ENCODE measurements at regions not wholly inside any gene's neighbourhood (a gene's known extent, or its start where the extent isn't known, plus 50 kb on each side); places are given as distances from the start of the nearest gene placed in this dataset.
A peak's percentile ranks its signal among the peaks of the same experiment; 100 is the strongest.

- Histone ChIP-seq H3K9ac (ENCODE audit: low read depth in 1 of 3, low read length in 3 of 3) (peak overlapping the region in 1 of 3 donors; percentile 17), H3K4me1 (ENCODE audit: control insufficient read depth in 3 of 3, insufficient read depth in 3 of 3, low read length in 3 of 3) (peaks cover 15 to 22% (median 17%) of the 10 kb centered on the region in 3 donors), H3K36me3 (ENCODE audit: control insufficient read depth in 3 of 3, insufficient read depth in 3 of 3, low read length in 3 of 3) (no peaks in the 10 kb centered on the region), H3K4me3 (ENCODE audit: low read length in 3 of 3) (peak overlapping the region; percentile 3 to 35 (median 19)), H3K9me3 (ENCODE audit: control insufficient read depth in 3 of 3, low read length in 3 of 3) (no peaks in the 10 kb centered on the region), H3K27me3 (ENCODE audit: control insufficient read depth in 3 of 3, insufficient read depth in 3 of 3, low read length in 3 of 3) (no peaks in the 10 kb centered on the region), H3K27ac (ENCODE audit: low read depth, low read length) (peak overlapping the region; percentile 54)
Observed at GRCh38 chr7:25662841-25663800, 434.8 kb upstream of the NPVF start.

GRCh38 chr7:25663877-25664276, 435.6 kb upstream of the NPVF start:
- no peaks in the 10 kb centered on the region for H3K9me3 ChIP-seq (ENCODE audit: control insufficient read depth in 3 of 3, low read length in 3 of 3)
- H3K9ac ChIP-seq (ENCODE audit: low read depth in 1 of 3, low read length in 3 of 3): no peak overlapping the region
- peaks cover 15 to 22% (median 17%) of the 10 kb centered on the region in 3 donors for H3K4me1 ChIP-seq (ENCODE audit: control insufficient read depth in 3 of 3, insufficient read depth in 3 of 3, low read length in 3 of 3)
- H3K36me3 ChIP-seq (ENCODE audit: control insufficient read depth in 3 of 3, insufficient read depth in 3 of 3, low read length in 3 of 3): no peaks in the 10 kb centered on the region
- no peak overlapping the region for H3K27ac ChIP-seq (ENCODE audit: low read depth, low read length)
- no peaks in the 10 kb centered on the region for H3K27me3 ChIP-seq (ENCODE audit: control insufficient read depth in 3 of 3, insufficient read depth in 3 of 3, low read length in 3 of 3)
- H3K4me3 ChIP-seq (ENCODE audit: low read length in 3 of 3): peak overlapping the region in 1 of 3 donors; percentile 7

- no peak overlapping the region for H3K27ac ChIP-seq (ENCODE audit: low read depth, low read length)
- no peaks in the 10 kb centered on the region for H3K36me3 ChIP-seq (ENCODE audit: control insufficient read depth in 3 of 3, insufficient read depth in 3 of 3, low read length in 3 of 3)
- H3K27me3 ChIP-seq (ENCODE audit: control insufficient read depth in 3 of 3, insufficient read depth in 3 of 3, low read length in 3 of 3): no peaks in the 10 kb centered on the region
- H3K4me3 ChIP-seq (ENCODE audit: low read length in 3 of 3): no peak overlapping the region
- no peaks in the 10 kb centered on the region for H3K9me3 ChIP-seq (ENCODE audit: control insufficient read depth in 3 of 3, low read length in 3 of 3)
- H3K4me1 ChIP-seq (ENCODE audit: control insufficient read depth in 3 of 3, insufficient read depth in 3 of 3, low read length in 3 of 3): peaks cover 15 to 23% (median 17%) of the 10 kb centered on the region in 3 donors
- no peak overlapping the region for H3K9ac ChIP-seq (ENCODE audit: low read depth in 1 of 3, low read length in 3 of 3)
Observed at GRCh38 chr7:25664593-25664992, 436.3 kb upstream of the NPVF start.

- H3K9me3 ChIP-seq (ENCODE audit: control insufficient read depth in 3 of 3, low read length in 3 of 3): no peaks in the 10 kb centered on the region
- H3K4me3 ChIP-seq (ENCODE audit: low read length in 3 of 3): no peak overlapping the region
Observed at GRCh38 chr7:25665374-25665773, 437.1 kb upstream of the NPVF start.

GRCh38 chr7:25665903-25666670, 437.8 kb upstream of the NPVF start:
- no peaks in the 10 kb centered on the region for H3K9me3 ChIP-seq (ENCODE audit: control insufficient read depth in 3 of 3, low read length in 3 of 3)
- peaks cover 23 to 37% (median 32%) of the 10 kb centered on the region in 3 donors for H3K4me1 ChIP-seq (ENCODE audit: control insufficient read depth in 3 of 3, insufficient read depth in 3 of 3, low read length in 3 of 3)
- H3K27ac ChIP-seq (ENCODE audit: low read depth, low read length): no peak overlapping the region
- no peak overlapping the region for H3K4me3 ChIP-seq (ENCODE audit: low read length in 3 of 3)
- no peak overlapping the region for H3K9ac ChIP-seq (ENCODE audit: low read depth in 1 of 3, low read length in 3 of 3)
- H3K27me3 ChIP-seq (ENCODE audit: control insufficient read depth in 3 of 3, insufficient read depth in 3 of 3, low read length in 3 of 3): no peaks in the 10 kb centered on the region
- no peaks in the 10 kb centered on the region for H3K36me3 ChIP-seq (ENCODE audit: control insufficient read depth in 3 of 3, insufficient read depth in 3 of 3, low read length in 3 of 3)

More at GRCh38 chr7:25665374-25665773, 437.1 kb upstream of the NPVF start:
- Histone ChIP-seq H3K27ac (ENCODE audit: low read depth, low read length) (no peak overlapping the region), H3K36me3 (ENCODE audit: control insufficient read depth in 3 of 3, insufficient read depth in 3 of 3, low read length in 3 of 3) (no peaks in the 10 kb centered on the region), H3K4me1 (ENCODE audit: control insufficient read depth in 3 of 3, insufficient read depth in 3 of 3, low read length in 3 of 3) (peaks cover 19 to 30% (median 25%) of the 10 kb centered on the region in 3 donors), H3K27me3 (ENCODE audit: control insufficient read depth in 3 of 3, insufficient read depth in 3 of 3, low read length in 3 of 3) (no peaks in the 10 kb centered on the region), H3K9ac (ENCODE audit: low read depth in 1 of 3, low read length in 3 of 3) (no peak overlapping the region)

- Histone ChIP-seq H3K4me1 (ENCODE audit: control insufficient read depth in 3 of 3, insufficient read depth in 3 of 3, low read length in 3 of 3) (peaks cover 23 to 37% (median 33%) of the 10 kb centered on the region in 3 donors), H3K9me3 (ENCODE audit: control insufficient read depth in 3 of 3, low read length in 3 of 3) (no peaks in the 10 kb centered on the region), H3K27me3 (ENCODE audit: control insufficient read depth in 3 of 3, insufficient read depth in 3 of 3, low read length in 3 of 3) (no peaks in the 10 kb centered on the region), H3K4me3 (ENCODE audit: low read length in 3 of 3) (no peak overlapping the region), H3K9ac (ENCODE audit: low read depth in 1 of 3, low read length in 3 of 3) (no peak overlapping the region), H3K36me3 (ENCODE audit: control insufficient read depth in 3 of 3, insufficient read depth in 3 of 3, low read length in 3 of 3) (no peaks in the 10 kb centered on the region), H3K27ac (ENCODE audit: low read depth, low read length) (no peak overlapping the region)
Observed at GRCh38 chr7:25666671-25667060, 438.4 kb upstream of the NPVF start.

GRCh38 chr7:25669281-25669781, 441.0 kb upstream of the NPVF start:
- no peak overlapping the region for H3K27ac ChIP-seq (ENCODE audit: low read depth, low read length)
- no peaks in the 10 kb centered on the region for H3K27me3 ChIP-seq (ENCODE audit: control insufficient read depth in 3 of 3, insufficient read depth in 3 of 3, low read length in 3 of 3)
- no peak overlapping the region for H3K9ac ChIP-seq (ENCODE audit: low read depth in 1 of 3, low read length in 3 of 3)
- no peaks in the 10 kb centered on the region for H3K36me3 ChIP-seq (ENCODE audit: control insufficient read depth in 3 of 3, insufficient read depth in 3 of 3, low read length in 3 of 3)
- H3K4me1 ChIP-seq (ENCODE audit: control insufficient read depth in 3 of 3, insufficient read depth in 3 of 3, low read length in 3 of 3): peaks cover 12 to 18% (median 16%) of the 10 kb centered on the region in 3 donors
- no peak overlapping the region for H3K4me3 ChIP-seq (ENCODE audit: low read length in 3 of 3)
- no peaks in the 10 kb centered on the region for H3K9me3 ChIP-seq (ENCODE audit: control insufficient read depth in 3 of 3, low read length in 3 of 3)

GRCh38 chr7:25669961-25670841, 441.9 kb upstream of the NPVF start:
- H3K27ac ChIP-seq (ENCODE audit: low read depth, low read length): no peak overlapping the region
- H3K9me3 ChIP-seq (ENCODE audit: control insufficient read depth in 3 of 3, low read length in 3 of 3): no peaks in the 10 kb centered on the region
- peak overlapping the region in 2 of 3 donors; percentile 17 to 47 for H3K4me3 ChIP-seq (ENCODE audit: low read length in 3 of 3)
- H3K36me3 ChIP-seq (ENCODE audit: control insufficient read depth in 3 of 3, insufficient read depth in 3 of 3, low read length in 3 of 3): no peaks in the 10 kb centered on the region
- H3K27me3 ChIP-seq (ENCODE audit: control insufficient read depth in 3 of 3, insufficient read depth in 3 of 3, low read length in 3 of 3): no peaks in the 10 kb centered on the region
- peaks cover 12 to 16% (median 15%) of the 10 kb centered on the region in 3 donors for H3K4me1 ChIP-seq (ENCODE audit: control insufficient read depth in 3 of 3, insufficient read depth in 3 of 3, low read length in 3 of 3)
- peak overlapping the region in 1 of 3 donors; percentile 63 for H3K9ac ChIP-seq (ENCODE audit: low read depth in 1 of 3, low read length in 3 of 3)

GRCh38 chr7:25671111-25671510, 442.8 kb upstream of the NPVF start:
- H3K9me3 ChIP-seq (ENCODE audit: control insufficient read depth in 3 of 3, low read length in 3 of 3): no peaks in the 10 kb centered on the region
- no peak overlapping the region for H3K4me3 ChIP-seq (ENCODE audit: low read length in 3 of 3)
- H3K9ac ChIP-seq (ENCODE audit: low read depth in 1 of 3, low read length in 3 of 3): no peak overlapping the region
- no peaks in the 10 kb centered on the region for H3K36me3 ChIP-seq (ENCODE audit: control insufficient read depth in 3 of 3, insufficient read depth in 3 of 3, low read length in 3 of 3)
- H3K27ac ChIP-seq (ENCODE audit: low read depth, low read length): no peak overlapping the region
- H3K27me3 ChIP-seq (ENCODE audit: control insufficient read depth in 3 of 3, insufficient read depth in 3 of 3, low read length in 3 of 3): no peaks in the 10 kb centered on the region
- H3K4me1 ChIP-seq (ENCODE audit: control insufficient read depth in 3 of 3, insufficient read depth in 3 of 3, low read length in 3 of 3): peaks cover 8 to 19% (median 15%) of the 10 kb centered on the region in 3 donors
